ENCODE measurements at regions not wholly inside any gene's neighbourhood (a gene's known extent, or its start where the extent isn't known, plus 50 kb on each side); places are given as distances from the start of the nearest gene placed in this dataset.

- in situ Hi-C loops (cut with MboI; ENCODE audit: low sequenced_read_pairs in 4 of 4), result no loop called here
- ATAC-seq, result no peak
Observed at GRCh38 chr2:29974086-29974485, 52.7 kb upstream of the ALK start.

GRCh38 chr2:29977284-29977683, 55.9 kb upstream of the ALK start:
- TF ChIP-seq CTCF (IDR thresholded peaks at IDR 0.05 in 4 of 5, conservative IDR thresholded peaks at IDR 0.05 in 1 of 5) (no peak), POLR2A (IDR thresholded peaks at IDR 0.05) (no peak)
- H3K36me3 ChIP-seq, result no peaks in the 10 kb centered on the region
- in situ Hi-C loops (cut with MboI; ENCODE audit: low sequenced_read_pairs in 4 of 4) (no loop called here), intact Hi-C loops (cut with DNase I; ENCODE audit: low total_unique reads) (no loop called here)
- no peaks in the 10 kb centered on the region for H3K4me1 ChIP-seq
- DNase-seq (no peak), ATAC-seq (no peak)
- H3K9me3 ChIP-seq, result no peaks in the 10 kb centered on the region
- no peaks in the 10 kb centered on the region for H3K27me3 ChIP-seq
- no peak overlapping the region for H3K27ac ChIP-seq
- H3K4me3 ChIP-seq, result no peak overlapping the region

More at GRCh38 chr2:29974086-29974485, 52.7 kb upstream of the ALK start:
- Histone ChIP-seq H3K27me3 (no peaks in the 10 kb centered on the region), H3K4me1 (no peaks in the 10 kb centered on the region), H3K9me3 (no peaks in the 10 kb centered on the region), H3K27ac (no peak overlapping the region), H3K36me3 (no peaks in the 10 kb centered on the region), H3K4me3 (no peak overlapping the region)
- TF ChIP-seq CTCF (IDR thresholded peaks at IDR 0.05 in 4 of 5, conservative IDR thresholded peaks at IDR 0.05 in 1 of 5), result no peak
- no peak for TF ChIP-seq POLR2A (IDR thresholded peaks at IDR 0.05)
- no peak for DNase-seq
- intact Hi-C loops (cut with DNase I; ENCODE audit: low total_unique reads), result no loop called here

GRCh38 chr2:29981402-29981801, 60.0 kb upstream of the ALK start:
- Histone ChIP-seq H3K36me3 (no peaks in the 10 kb centered on the region), H3K4me1 (no peaks in the 10 kb centered on the region), H3K9me3 (no peaks in the 10 kb centered on the region), H3K27ac (no peak overlapping the region), H3K27me3 (peaks cover 0 to 3% (median 0%) of the 10 kb centered on the region in 3 donors), H3K4me3 (no peak overlapping the region)
- ATAC-seq (no peak), DNase-seq (no peak)
- TF ChIP-seq POLR2A (IDR thresholded peaks at IDR 0.05), result no peak
- TF ChIP-seq CTCF (IDR thresholded peaks at IDR 0.05 in 4 of 5, conservative IDR thresholded peaks at IDR 0.05 in 1 of 5), result no peak
- intact Hi-C loops (cut with DNase I; ENCODE audit: low total_unique reads), result no loop called here
- in situ Hi-C loops (cut with MboI; ENCODE audit: low sequenced_read_pairs in 4 of 4), result no loop called here

GRCh38 chr2:29983308-29983707, 61.9 kb upstream of the ALK start:
- Histone ChIP-seq H3K9me3 (no peaks in the 10 kb centered on the region), H3K27me3 (peaks cover 0 to 3% (median 0%) of the 10 kb centered on the region in 3 donors), H3K4me1 (no peaks in the 10 kb centered on the region), H3K4me3 (no peak overlapping the region), H3K36me3 (no peaks in the 10 kb centered on the region), H3K27ac (no peak overlapping the region)
- TF ChIP-seq POLR2A (IDR thresholded peaks at IDR 0.05), result no peak
- TF ChIP-seq CTCF (IDR thresholded peaks at IDR 0.05 in 4 of 5, conservative IDR thresholded peaks at IDR 0.05 in 1 of 5), result no peak
- DNase-seq, result no peak
- in situ Hi-C loops (cut with MboI; ENCODE audit: low sequenced_read_pairs in 4 of 4), result no loop called here
- no peak for ATAC-seq
- intact Hi-C loops (cut with DNase I; ENCODE audit: low total_unique reads), result no loop called here

GRCh38 chr2:29987146-29987545, 65.8 kb upstream of the ALK start:
- Histone ChIP-seq H3K27ac (no peak overlapping the region), H3K36me3 (no peaks in the 10 kb centered on the region), H3K4me1 (no peaks in the 10 kb centered on the region), H3K27me3 (peaks cover 0 to 3% (median 0%) of the 10 kb centered on the region in 3 donors), H3K9me3 (no peaks in the 10 kb centered on the region), H3K4me3 (no peak overlapping the region)
- intact Hi-C loops (cut with DNase I; ENCODE audit: low total_unique reads), result no loop called here
- no peak for DNase-seq
- no peak for ATAC-seq
- TF ChIP-seq POLR2A (IDR thresholded peaks at IDR 0.05) (no peak), CTCF (IDR thresholded peaks at IDR 0.05 in 4 of 5, conservative IDR thresholded peaks at IDR 0.05 in 1 of 5) (no peak)
- in situ Hi-C loops (cut with MboI; ENCODE audit: low sequenced_read_pairs in 4 of 4), result no loop called here
